GM12878 (cell line): ENCODE measurements at regions not wholly inside any gene's neighbourhood (a gene's known extent, or its start where the extent isn't known, plus 50 kb on each side); places are given as distances from the start of the nearest gene placed in this dataset.

Experiments used
- E4F1 ChIP-seq: fragments of 450-650 bp; IDR thresholded peaks from 2 replicates; pipeline ENCODE4 v1.6.1; 2018; ENCODE audit warnings: borderline replicate concordance, mild to moderate bottlenecking; ENCODE audit not compliant: partially characterized antibody
- EGR1 ChIP-seq, 2 experiments: IDR thresholded peaks; 1 replicate in 1 of 2; 2 replicates in 1 of 2; pipeline ENCODE4 v1.6.1; 2011 to 2012; ENCODE audit warnings: low read depth in 2 of 2, low read length in 2 of 2, borderline replicate concordance in 1 of 2, mild to moderate bottlenecking in 1 of 2, moderate library complexity in 1 of 2
- EZH2 ChIP-seq: IDR thresholded peaks from 2 replicates; pipeline ENCODE4 v1.6.1; 2012; ENCODE audit warnings: low read depth, mild to moderate bottlenecking, control low read depth, inconsistent platforms, low read length, borderline replicate concordance; ENCODE audit not compliant: control insufficient read depth
- MAX ChIP-seq: IDR thresholded peaks from 2 replicates; pipeline ENCODE4 v1.6.1; 2012; ENCODE audit warnings: low read depth, low read length, improper control_type of control experiment
- NBN ChIP-seq: fragments of 450-650 bp; IDR thresholded peaks from 2 replicates; pipeline ENCODE4 v1.6.1; 2016
- NFYA ChIP-seq: IDR thresholded peaks from 2 replicates; pipeline ENCODE4 v1.6.1; 2011; ENCODE audit warnings: low read depth, mild to moderate bottlenecking, low read length, improper control_type of control experiment, borderline replicate concordance
- PBX3 ChIP-seq: IDR thresholded peaks from 2 replicates; pipeline ENCODE4 v1.6.1; 2011; ENCODE audit warnings: mild to moderate bottlenecking, low read depth, low read length, moderate library complexity; ENCODE audit not compliant: insufficient replicate concordance
- POLR2AphosphoS2 ChIP-seq: IDR thresholded peaks from 2 replicates; pipeline ENCODE4 v1.6.1; 2011; ENCODE audit warnings: low read depth, mild to moderate bottlenecking, low read length, improper control_type of control experiment, moderate library complexity
- POLR2AphosphoS5 ChIP-seq: IDR thresholded peaks from 2 replicates; pipeline ENCODE4 v1.6.1; 2011; ENCODE audit warnings: mild to moderate bottlenecking, low read length, inconsistent platforms
- RELA ChIP-seq: fragments of 450-650 bp; IDR thresholded peaks from 2 replicates; pipeline ENCODE4 v1.8.0; 2014; ENCODE audit warnings: borderline replicate concordance; ENCODE audit not compliant: partially characterized antibody
- REST ChIP-seq: IDR thresholded peaks from 2 replicates; pipeline ENCODE4 v1.6.1; 2012; ENCODE audit warnings: mild to moderate bottlenecking, low read depth, low read length
- SMAD1 ChIP-seq: fragments of 450-650 bp; IDR thresholded peaks from 2 replicates; pipeline ENCODE4 v1.6.1; 2018; ENCODE audit warnings: mild to moderate bottlenecking, low read depth; ENCODE audit not compliant: partially characterized antibody
- SREBF1 ChIP-seq: IDR thresholded peaks from 2 replicates; pipeline ENCODE4 v1.6.1; 2012; ENCODE audit warnings: mild to moderate bottlenecking, low read length
- SUPT20H ChIP-seq: IDR thresholded peaks from 2 replicates; pipeline ENCODE4 v1.6.1; 2011; ENCODE audit warnings: low read depth, mild to moderate bottlenecking, low read length, moderate library complexity, borderline replicate concordance; ENCODE audit not compliant: control insufficient read depth
- WRNIP1 ChIP-seq: IDR thresholded peaks from 2 replicates; pipeline ENCODE4 v1.6.1; 2011; ENCODE audit warnings: low read depth, low read length, improper control_type of control experiment, borderline replicate concordance
- ZBED1 ChIP-seq: IDR thresholded peaks from 2 replicates; pipeline ENCODE4 v1.6.1; 2016; ENCODE audit warnings: borderline replicate concordance
- ZBTB40 ChIP-seq: fragments of 450-650 bp; IDR thresholded peaks from 2 replicates; pipeline ENCODE4 v1.6.1; 2016; ENCODE audit warnings: mild to moderate bottlenecking, moderate library complexity, borderline replicate concordance
- ZNF384 ChIP-seq: IDR thresholded peaks from 2 replicates; pipeline ENCODE4 v1.6.1; 2012; ENCODE audit warnings: low read depth, mild to moderate bottlenecking, low read length, improper control_type of control experiment, borderline replicate concordance

- TF ChIP-seq ZBTB40 (no peak), SMAD1 (no peak), EGR1 (IDR thresholded peaks at IDR 0.05; ENCODE audit: borderline replicate concordance in 1 of 2, low read depth in 2 of 2, low read length in 2 of 2) (no peak), RELA (no peak), ZBED1 (no peak), SUPT20H (peak; percentile 63), WRNIP1 (peak; percentile 70; the same call in 1 of the 2 replicates), MAX (no peak), POLR2AphosphoS5 (peak; percentile 36), EZH2 (no peak), E4F1 (no peak), PBX3 (peak; percentile 9), NFYA (no peak), POLR2AphosphoS2 (no peak), ZNF384 (no peak), SREBF1 (no peak), REST (no peak), NBN (no peak)
Observed at GRCh38 chr14:105856676-105857219, 330.4 kb downstream of the TMEM121 start (continued).
